Neural progenitor cell (in vitro differentiated cells): ENCODE measurements at regions not wholly inside any gene's neighbourhood (a gene's known extent, or its start where the extent isn't known, plus 50 kb on each side); places are given as distances from the start of the nearest gene placed in this dataset.

Source experiments
- EZH2 ChIP-seq: fragments of 200-600 bp; sonication (generic); IDR thresholded peaks from 2 replicates; pipeline ENCODE4 v1.6.1; 2017; ENCODE audit warnings: antibody characterized with exemption, mild to moderate bottlenecking, moderate library complexity
- EZH2phosphoT487 ChIP-seq: fragments of 200-600 bp; sonication (generic); IDR thresholded peaks from 2 replicates; pipeline ENCODE4 v1.6.1; 2017; ENCODE audit warnings: antibody characterized with exemption

GRCh38 chr12:111216387-111217159, 152.3 kb downstream of the PHETA1 start:
- no peak for TF ChIP-seq EZH2
- no peak for TF ChIP-seq EZH2phosphoT487
